SK-N-SH (cell line): ENCODE measurements at regions not wholly inside any gene's neighbourhood (a gene's known extent, or its start where the extent isn't known, plus 50 kb on each side); places are given as distances from the start of the nearest gene placed in this dataset.

Source experiments
- CTCF ChIA-PET: fragments of 300-600, 350-600 bp; formaldehyde crosslinking; extraction: SDS; loops from one replicate; lab custom pipeline; 2021; lab: Yijun Ruan, JAX
- POLR2A ChIA-PET: fragments of 350-600 bp; sonication (Branson Sonifier 250); formaldehyde crosslinking; extraction: SDS; loops from one replicate; lab custom pipeline; 2020; ENCODE audit warnings: antibody characterized with exemption, inconsistent platforms; lab: Yijun Ruan, JAX
- DNase-seq: peaks from one replicate; pipeline ENCODE4 v3.0.0; 2012
- H2AFZ ChIP-seq: fragments of 200-600 bp; sonication (generic); 2 replicates; pipeline ENCODE4 v1.8.1; 2016; ENCODE audit warnings: antibody characterized with exemption, mild to moderate bottlenecking, low read depth
- H3F3A ChIP-seq: fragments of 200-600 bp; sonication (generic); replicated peaks from 2 replicates; pipeline ENCODE3; 2016; ENCODE audit warnings: antibody characterized with exemption, mild to moderate bottlenecking; ENCODE audit not compliant: insufficient read depth
- H3K27ac ChIP-seq, 2 experiments: fragments of 200-500 bp in 1 of 2; fragments of 200-600 bp in 1 of 2; sonication (Bioruptor generic) in 1 of 2; sonication (generic), shearing (Covaris generic) in 1 of 2; 2 replicates each; pipeline versions ENCODE4 v1.5.1 to v1.6.1; 2014 to 2016; ENCODE audit warnings: low read depth in 2 of 2, inconsistent platforms in 1 of 2, low read length in 1 of 2, mild to moderate bottlenecking in 1 of 2, mixed read lengths in 1 of 2
- H3K27me3 ChIP-seq: fragments of 200-600 bp; sonication (generic), shearing (Covaris generic); 2 replicates; pipeline ENCODE4 v1.6.1; 2016; ENCODE audit warnings: mixed run types; ENCODE audit not compliant: insufficient read depth
- H3K36me3 ChIP-seq, 2 experiments: fragments of 200-500 bp in 1 of 2; fragments of 200-600 bp in 1 of 2; sonication (Bioruptor generic) in 1 of 2; sonication (generic) in 1 of 2; replicated peaks in 1 of 2; 2 replicates each; pipeline versions ENCODE3 to v1.5.1; 2014 to 2016; ENCODE audit warnings: low read length in 1 of 2, mild to moderate bottlenecking in 1 of 2; ENCODE audit not compliant: insufficient read depth in 2 of 2, control insufficient read depth in 1 of 2
- H3K4me1 ChIP-seq, 2 experiments: fragments of 200-500 bp in 1 of 2; fragments of 200-600 bp in 1 of 2; sonication (Bioruptor generic) in 1 of 2; sonication (generic), shearing (Covaris generic) in 1 of 2; 2 replicates each; pipeline versions ENCODE4 v1.5.1 to v1.6.1; 2014 to 2016; ENCODE audit warnings: low read depth in 1 of 2, low read length in 1 of 2, mixed run types in 1 of 2; ENCODE audit not compliant: insufficient read depth in 2 of 2, control insufficient read depth in 1 of 2
- H3K4me2 ChIP-seq: fragments of 200-600 bp; sonication (generic), shearing (Covaris generic); 2 replicates; pipeline ENCODE4 v1.6.1; 2017; ENCODE audit warnings: mixed run types
- H3K4me3 ChIP-seq, 2 experiments: fragments of 200-500 bp in 1 of 2; fragments of 200-600 bp in 1 of 2; sonication (Bioruptor generic) in 1 of 2; sonication (generic), shearing (Covaris generic) in 1 of 2; 2 replicates each; pipeline versions ENCODE4 v1.5.1 to v1.8.1; 2014 to 2016; ENCODE audit warnings: low read depth in 2 of 2, inconsistent platforms in 1 of 2, low read length in 1 of 2, mild to moderate bottlenecking in 1 of 2, mixed read lengths in 1 of 2, moderate library complexity in 1 of 2
- H3K79me2 ChIP-seq: fragments of 200-600 bp; sonication (generic); 2 replicates; pipeline ENCODE4 v1.8.1; 2017; ENCODE audit warnings: mild to moderate bottlenecking; ENCODE audit not compliant: insufficient read depth
- H3K9ac ChIP-seq: fragments of 200-600 bp; sonication (generic); 2 replicates; pipeline ENCODE4 v1.6.1; 2017; ENCODE audit warnings: mixed run types
- H3K9me2 ChIP-seq: fragments of 200-600 bp; sonication (generic); 2 replicates; pipeline ENCODE4 v1.6.1; 2017; ENCODE audit warnings: mixed run types
- H3K9me3 ChIP-seq: fragments of 200-600 bp; sonication (generic); 2 replicates; pipeline ENCODE4 v1.6.1; 2017; ENCODE audit warnings: mixed run types, mild to moderate bottlenecking, moderate library complexity
- H4K20me1 ChIP-seq: fragments of 200-600 bp; sonication (generic); 2 replicates; pipeline ENCODE4 v1.6.1; 2017; ENCODE audit warnings: mild to moderate bottlenecking, mixed run types; ENCODE audit not compliant: insufficient read depth
- EP300 ChIP-seq, 2 experiments: IDR thresholded peaks; 2 replicates each; pipeline versions ENCODE4 v1.4.0 to v1.6.1; 2012; ENCODE audit warnings: borderline replicate concordance in 1 of 2, low read depth in 1 of 2, low read length in 1 of 2
- EZH2phosphoT487 ChIP-seq: fragments of 200-600 bp; sonication (generic); IDR thresholded peaks from 2 replicates; pipeline ENCODE4 v1.6.1; 2017; ENCODE audit warnings: low read depth, mixed run types, mild to moderate bottlenecking, antibody characterized with exemption, moderate library complexity, borderline replicate concordance
- FOXM1 ChIP-seq: IDR thresholded peaks from 2 replicates; pipeline ENCODE4 v1.4.0; 2012; ENCODE audit warnings: low read depth, mild to moderate bottlenecking
- GABPA ChIP-seq: IDR thresholded peaks from 2 replicates; pipeline ENCODE4 v1.4.0; 2012; ENCODE audit warnings: low read depth, mild to moderate bottlenecking
- GATA2 ChIP-seq: sonication (generic); formaldehyde crosslinking; IDR thresholded peaks from 2 replicates; pipeline ENCODE4 v1.5.0; 2020; ENCODE audit warnings: mild to moderate bottlenecking, missing genetic modification reagents
- JUND ChIP-seq: IDR thresholded peaks from 2 replicates; pipeline ENCODE4 v1.4.0; 2012
- MXI1 ChIP-seq: IDR thresholded peaks from 2 replicates; pipeline ENCODE4 v1.6.1; 2012; ENCODE audit warnings: mild to moderate bottlenecking, low read depth, low read length, improper control_type of control experiment
- NRF1 ChIP-seq: IDR thresholded peaks from 2 replicates; pipeline ENCODE4 v1.6.1; 2012; ENCODE audit warnings: low read depth, mild to moderate bottlenecking, low read length
- POLR2AphosphoS5 ChIP-seq: IDR thresholded peaks from 2 replicates; pipeline ENCODE4 v1.6.1; 2012; ENCODE audit warnings: low read depth, low read length
- RCOR1 ChIP-seq: fragments of 150-350 bp; IDR thresholded peaks from 2 replicates; pipeline ENCODE4 v1.6.1; 2017; ENCODE audit warnings: antibody characterized with exemption, low read length
- RFX5 ChIP-seq: IDR thresholded peaks from 2 replicates; pipeline ENCODE4 v1.6.1; 2012; ENCODE audit warnings: mild to moderate bottlenecking, improper control_type of control experiment, low read length
- RXRA ChIP-seq: IDR thresholded peaks from 2 replicates; pipeline ENCODE4 v1.4.0; 2012; ENCODE audit warnings: low read depth, mild to moderate bottlenecking, borderline replicate concordance
- SIN3A ChIP-seq: IDR thresholded peaks from 2 replicates; pipeline ENCODE4 v1.6.1; 2012; ENCODE audit warnings: low read depth, mild to moderate bottlenecking, low read length, moderate library complexity, borderline replicate concordance
- SMC3 ChIP-seq: IDR thresholded peaks from 2 replicates; pipeline ENCODE4 v1.6.1; 2012; ENCODE audit warnings: low read depth, low read length, improper control_type of control experiment
- TAF1 ChIP-seq: IDR thresholded peaks from 2 replicates; pipeline ENCODE4 v1.6.1; 2012; ENCODE audit warnings: low read depth, mild to moderate bottlenecking, low read length, moderate library complexity, borderline replicate concordance
- TCF12 ChIP-seq: IDR thresholded peaks from 2 replicates; pipeline ENCODE4 v1.4.0; 2012
- TEAD4 ChIP-seq: IDR thresholded peaks from 2 replicates; pipeline ENCODE4 v1.4.0; 2012; ENCODE audit warnings: mild to moderate bottlenecking, borderline replicate concordance; ENCODE audit not compliant: insufficient read depth
- YY1 ChIP-seq: IDR thresholded peaks from 2 replicates; pipeline ENCODE4 v1.4.0; 2012; ENCODE audit warnings: low read depth, mild to moderate bottlenecking
- WGBS: methylation state at CpG from one replicate; pipeline ENCODE4 v1.1.6; 2017; ENCODE audit warnings: low lambda C conversion rate; 5-methylcytosine and 5-hydroxymethylcytosine counted together
- TF ChIP-seq, protein P1 (sequence below): IDR thresholded peaks from 2 replicates; pipeline ENCODE4 v1.6.1; 2012; ENCODE audit warnings: mild to moderate bottlenecking, low read depth, low read length, moderate library complexity
- TF ChIP-seq, protein P2 (sequence below): IDR thresholded peaks from 2 replicates; pipeline ENCODE4 v1.4.0; 2012; ENCODE audit warnings: low read depth, borderline replicate concordance
- TF ChIP-seq, protein P3 (sequence below): IDR thresholded peaks from 2 replicates; pipeline ENCODE4 v1.4.0; 2012; ENCODE audit warnings: low read depth
- TF ChIP-seq, protein P4 (sequence below): fragments of 150-350 bp; IDR thresholded peaks from 2 replicates; pipeline ENCODE4 v1.6.1; 2017; ENCODE audit warnings: antibody characterized with exemption, low read length, low read depth, borderline replicate concordance
- TF ChIP-seq, protein P5 (sequence below): fragments of 200-600 bp; sonication (generic); IDR thresholded peaks from 2 replicates; pipeline ENCODE4 v1.6.1; 2017; ENCODE audit warnings: antibody characterized with exemption, mild to moderate bottlenecking, moderate library complexity
- TF ChIP-seq, protein P6 (sequence below): IDR thresholded peaks from 2 replicates; pipeline ENCODE4; 2012

DNA sequence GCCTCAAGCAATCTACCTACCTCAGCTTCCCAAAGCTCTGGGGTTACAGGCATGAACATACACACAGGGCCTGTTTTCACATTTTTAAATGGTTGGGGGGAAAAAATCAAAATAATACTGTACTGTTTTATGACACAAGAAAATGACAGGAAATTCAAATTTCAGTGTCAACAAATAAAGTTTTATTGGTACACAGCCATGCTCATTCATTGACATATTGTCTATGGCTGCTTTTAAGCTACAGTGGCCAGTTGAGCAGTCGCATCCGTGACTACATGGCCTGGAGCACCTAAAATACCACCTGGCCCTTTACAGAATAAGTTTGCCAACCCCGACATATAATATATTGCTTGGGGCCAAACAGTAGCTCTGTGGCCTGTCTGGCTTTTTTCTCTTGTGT lies 56.4 kb upstream of the GGTA1 start (continued):
- TF ChIP-seq, protein P1, sequence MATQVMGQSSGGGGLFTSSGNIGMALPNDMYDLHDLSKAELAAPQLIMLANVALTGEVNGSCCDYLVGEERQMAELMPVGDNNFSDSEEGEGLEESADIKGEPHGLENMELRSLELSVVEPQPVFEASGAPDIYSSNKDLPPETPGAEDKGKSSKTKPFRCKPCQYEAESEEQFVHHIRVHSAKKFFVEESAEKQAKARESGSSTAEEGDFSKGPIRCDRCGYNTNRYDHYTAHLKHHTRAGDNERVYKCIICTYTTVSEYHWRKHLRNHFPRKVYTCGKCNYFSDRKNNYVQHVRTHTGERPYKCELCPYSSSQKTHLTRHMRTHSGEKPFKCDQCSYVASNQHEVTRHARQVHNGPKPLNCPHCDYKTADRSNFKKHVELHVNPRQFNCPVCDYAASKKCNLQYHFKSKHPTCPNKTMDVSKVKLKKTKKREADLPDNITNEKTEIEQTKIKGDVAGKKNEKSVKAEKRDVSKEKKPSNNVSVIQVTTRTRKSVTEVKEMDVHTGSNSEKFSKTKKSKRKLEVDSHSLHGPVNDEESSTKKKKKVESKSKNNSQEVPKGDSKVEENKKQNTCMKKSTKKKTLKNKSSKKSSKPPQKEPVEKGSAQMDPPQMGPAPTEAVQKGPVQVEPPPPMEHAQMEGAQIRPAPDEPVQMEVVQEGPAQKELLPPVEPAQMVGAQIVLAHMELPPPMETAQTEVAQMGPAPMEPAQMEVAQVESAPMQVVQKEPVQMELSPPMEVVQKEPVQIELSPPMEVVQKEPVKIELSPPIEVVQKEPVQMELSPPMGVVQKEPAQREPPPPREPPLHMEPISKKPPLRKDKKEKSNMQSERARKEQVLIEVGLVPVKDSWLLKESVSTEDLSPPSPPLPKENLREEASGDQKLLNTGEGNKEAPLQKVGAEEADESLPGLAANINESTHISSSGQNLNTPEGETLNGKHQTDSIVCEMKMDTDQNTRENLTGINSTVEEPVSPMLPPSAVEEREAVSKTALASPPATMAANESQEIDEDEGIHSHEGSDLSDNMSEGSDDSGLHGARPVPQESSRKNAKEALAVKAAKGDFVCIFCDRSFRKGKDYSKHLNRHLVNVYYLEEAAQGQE = no peak
- TF ChIP-seq YY1 (no peak), SIN3A (no peak), JUND (no peak), GABPA (no peak), FOXM1 (no peak)
- TF ChIP-seq, protein P2, sequence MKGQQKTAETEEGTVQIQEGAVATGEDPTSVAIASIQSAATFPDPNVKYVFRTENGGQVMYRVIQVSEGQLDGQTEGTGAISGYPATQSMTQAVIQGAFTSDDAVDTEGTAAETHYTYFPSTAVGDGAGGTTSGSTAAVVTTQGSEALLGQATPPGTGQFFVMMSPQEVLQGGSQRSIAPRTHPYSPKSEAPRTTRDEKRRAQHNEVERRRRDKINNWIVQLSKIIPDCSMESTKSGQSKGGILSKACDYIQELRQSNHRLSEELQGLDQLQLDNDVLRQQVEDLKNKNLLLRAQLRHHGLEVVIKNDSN = no peak
- TF ChIP-seq, all 33 proteins: peak for 0

DNA sequence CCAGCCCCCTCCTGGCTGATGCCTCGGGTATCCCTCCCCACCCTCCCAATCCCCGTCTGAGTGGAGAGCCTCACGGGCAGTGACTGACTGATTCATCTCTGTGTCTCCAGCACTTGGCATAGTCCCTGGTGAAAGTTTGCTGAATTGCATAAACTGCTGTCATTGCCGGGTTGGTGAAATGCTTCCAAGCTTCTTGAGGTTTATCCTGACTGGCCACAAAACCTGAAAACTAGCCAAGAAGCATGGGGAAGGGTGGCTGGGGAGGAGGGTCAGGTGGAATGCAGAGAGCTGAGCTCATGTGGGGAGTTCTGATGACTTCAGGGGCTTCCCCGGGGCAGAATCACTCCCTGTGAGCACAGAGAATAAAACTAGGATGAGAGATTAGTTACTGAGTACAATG lies 56.9 kb upstream of the GGTA1 start:
- Histone ChIP-seq H3K9me3 (no peaks in the 10 kb centered on the region), H3K36me3 (no peaks in the 10 kb centered on the region), H4K20me1 (no peaks in the 10 kb centered on the region), H2AFZ (no peak overlapping the region), H3K4me3 (no peak overlapping the region), H3K27ac (peak overlapping the region in 1 of 2 experiments; percentile 86; a peak in 1 of 4 replicates), H3K4me2 (peak overlapping the region; percentile 69), H3K79me2 (no peaks in the 10 kb centered on the region), H3K9ac (no peak overlapping the region), H3K4me1 (peaks cover 13 to 23% of the 10 kb centered on the region in 2 experiments; a peak in 3 of 4 replicates), H3K9me2 (no peaks in the 10 kb centered on the region), H3F3A (peaks cover 19% of the 10 kb centered on the region), H3K27me3 (no peaks in the 10 kb centered on the region)
- no peak for DNase-seq
- POLR2A ChIA-PET = no interaction called here
- CTCF ChIA-PET = interaction anchor here (0.7 to 2.0 kb wide), 4 partner anchors 10 to 143 kb away, joined by 3 to 5 read pairs (median 3); no protein-coding TSS in a partner anchor
- WGBS = 16% methylated on average over 5 of the region's 5 CpGs
- TF ChIP-seq, protein P3, sequence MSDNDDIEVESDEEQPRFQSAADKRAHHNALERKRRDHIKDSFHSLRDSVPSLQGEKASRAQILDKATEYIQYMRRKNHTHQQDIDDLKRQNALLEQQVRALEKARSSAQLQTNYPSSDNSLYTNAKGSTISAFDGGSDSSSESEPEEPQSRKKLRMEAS = peak; percentile 77; the same call in 1 of the 2 replicates
- TF ChIP-seq SMC3 (no peak), FOXM1 (no peak), TAF1 (0 out of 2 replicates have a peak, but pooled peaks have one; percentile 16), RCOR1 (no peak), NRF1 (no peak), EP300 (IDR thresholded peaks at IDR 0.05; ENCODE audit: borderline replicate concordance in 1 of 2, low read depth in 1 of 2, low read length in 1 of 2) (peak in 1 of 2 experiments; percentile 81; a peak in 1 of 4 replicates), YY1 (no peak), JUND (peak; percentile 69; the same call in 1 of the 2 replicates), POLR2AphosphoS5 (peak; percentile 39; the same call in 1 of the 2 replicates), TCF12 (peak; percentile 89), GATA2 (no peak), MXI1 (no peak), RFX5 (no peak), EZH2phosphoT487 (no peak), RXRA (peak; percentile 82; the same call in 1 of the 2 replicates), TEAD4 (peak; percentile 74; the same call in 1 of the 2 replicates)
- TF ChIP-seq, protein P4, sequence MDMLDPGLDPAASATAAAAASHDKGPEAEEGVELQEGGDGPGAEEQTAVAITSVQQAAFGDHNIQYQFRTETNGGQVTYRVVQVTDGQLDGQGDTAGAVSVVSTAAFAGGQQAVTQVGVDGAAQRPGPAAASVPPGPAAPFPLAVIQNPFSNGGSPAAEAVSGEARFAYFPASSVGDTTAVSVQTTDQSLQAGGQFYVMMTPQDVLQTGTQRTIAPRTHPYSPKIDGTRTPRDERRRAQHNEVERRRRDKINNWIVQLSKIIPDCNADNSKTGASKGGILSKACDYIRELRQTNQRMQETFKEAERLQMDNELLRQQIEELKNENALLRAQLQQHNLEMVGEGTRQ = no peak
- TF ChIP-seq, protein P5, sequence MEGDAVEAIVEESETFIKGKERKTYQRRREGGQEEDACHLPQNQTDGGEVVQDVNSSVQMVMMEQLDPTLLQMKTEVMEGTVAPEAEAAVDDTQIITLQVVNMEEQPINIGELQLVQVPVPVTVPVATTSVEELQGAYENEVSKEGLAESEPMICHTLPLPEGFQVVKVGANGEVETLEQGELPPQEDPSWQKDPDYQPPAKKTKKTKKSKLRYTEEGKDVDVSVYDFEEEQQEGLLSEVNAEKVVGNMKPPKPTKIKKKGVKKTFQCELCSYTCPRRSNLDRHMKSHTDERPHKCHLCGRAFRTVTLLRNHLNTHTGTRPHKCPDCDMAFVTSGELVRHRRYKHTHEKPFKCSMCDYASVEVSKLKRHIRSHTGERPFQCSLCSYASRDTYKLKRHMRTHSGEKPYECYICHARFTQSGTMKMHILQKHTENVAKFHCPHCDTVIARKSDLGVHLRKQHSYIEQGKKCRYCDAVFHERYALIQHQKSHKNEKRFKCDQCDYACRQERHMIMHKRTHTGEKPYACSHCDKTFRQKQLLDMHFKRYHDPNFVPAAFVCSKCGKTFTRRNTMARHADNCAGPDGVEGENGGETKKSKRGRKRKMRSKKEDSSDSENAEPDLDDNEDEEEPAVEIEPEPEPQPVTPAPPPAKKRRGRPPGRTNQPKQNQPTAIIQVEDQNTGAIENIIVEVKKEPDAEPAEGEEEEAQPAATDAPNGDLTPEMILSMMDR = no peak
- TF ChIP-seq, protein P6, sequence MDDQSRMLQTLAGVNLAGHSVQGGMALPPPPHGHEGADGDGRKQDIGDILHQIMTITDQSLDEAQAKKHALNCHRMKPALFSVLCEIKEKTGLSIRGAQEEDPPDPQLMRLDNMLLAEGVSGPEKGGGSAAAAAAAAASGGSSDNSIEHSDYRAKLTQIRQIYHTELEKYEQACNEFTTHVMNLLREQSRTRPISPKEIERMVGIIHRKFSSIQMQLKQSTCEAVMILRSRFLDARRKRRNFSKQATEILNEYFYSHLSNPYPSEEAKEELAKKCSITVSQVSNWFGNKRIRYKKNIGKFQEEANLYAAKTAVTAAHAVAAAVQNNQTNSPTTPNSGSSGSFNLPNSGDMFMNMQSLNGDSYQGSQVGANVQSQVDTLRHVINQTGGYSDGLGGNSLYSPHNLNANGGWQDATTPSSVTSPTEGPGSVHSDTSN = peak; percentile 87
